GM12878 (cell line): ENCODE measurements at regions not wholly inside any gene's neighbourhood (a gene's known extent, or its start where the extent isn't known, plus 50 kb on each side); places are given as distances from the start of the nearest gene placed in this dataset.

ENCODE experiments used
- ATAC-seq: fragments of 200-7000 bp; cut with Tn5 transposase; 3 replicates; pipeline ENCODE4 v1.9.1; 2020; ENCODE audit warnings: mild to moderate bottlenecking, moderate library complexity
- BruUV-seq: library from RNA; stranded (reverse); fragments of 400-500 nt; replicated peaks from 2 replicates; lab custom pipeline; 2021; lab: Mats Ljungman, UMichigan
- CTCF ChIA-PET: fragments of 300-600 bp; sonication (Branson Sonifier 250); formaldehyde crosslinking; extraction: SDS; loops from one replicate; lab custom pipeline; 2021; ENCODE audit warnings: inconsistent platforms; lab: Yijun Ruan, JAX
- POLR2A ChIA-PET: fragments of 350-600 bp; formaldehyde crosslinking; extraction: SDS; loops from one replicate; lab custom pipeline; 2021; ENCODE audit warnings: inconsistent platforms; lab: Charles Lee
- RAD21 ChIA-PET: fragments of 300-600 bp; sonication (Branson Sonifier 250); formaldehyde crosslinking; loops from one replicate; lab custom pipeline; 2023; ENCODE audit warnings: antibody characterized with exemption; ENCODE audit not compliant: unreplicated experiment; lab: Charles Lee
- SMC1A ChIA-PET: fragments of 300-600 bp; sonication (Branson Sonifier 250); formaldehyde crosslinking; loops from one replicate; lab custom pipeline; 2023; ENCODE audit not compliant: unreplicated experiment, uncharacterized antibody; lab: Charles Lee
- DNase-seq: peaks from one replicate; pipeline ENCODE4 v3.0.0-alpha.2; 2011; ENCODE audit warnings: low read depth, low spot score
- FAIRE-seq: peaks from 3 replicates; lab custom pipeline; 2011; peaks lifted over from hg19 to GRCh38; lab: Jason Lieb, UNC
- H2AFZ ChIP-seq: 2 replicates; pipeline ENCODE4 v1.6.0; 2011; ENCODE audit warnings: low read depth, low read length, control low read depth; ENCODE audit not compliant: control insufficient read depth
- H3K27ac ChIP-seq: 2 replicates; pipeline ENCODE4 v1.5.1; 2011; ENCODE audit warnings: control low read depth; ENCODE audit not compliant: control insufficient read depth, insufficient read depth
- H3K27me3 ChIP-seq, 2 experiments: replicated peaks in 1 of 2; 2 replicates each; pipeline versions ENCODE4 v1.6.0 to v1.6.1; 2011; ENCODE audit warnings: low read length in 1 of 2; ENCODE audit not compliant: control insufficient read depth in 2 of 2, insufficient read depth in 2 of 2
- H3K36me3 ChIP-seq, 2 experiments: 2 replicates each; pipeline ENCODE4 v1.5.1; 2011; ENCODE audit warnings: low read length in 1 of 2; ENCODE audit not compliant: control insufficient read depth in 2 of 2, insufficient read depth in 2 of 2
- H3K4me1 ChIP-seq: 2 replicates; pipeline ENCODE4 v1.6.1; 2011; ENCODE audit warnings: mild to moderate bottlenecking, low read length, moderate library complexity, mixed read lengths; ENCODE audit not compliant: control insufficient read depth, insufficient read depth
- H3K4me2 ChIP-seq: 2 replicates; pipeline ENCODE4 v1.6.0; 2011; ENCODE audit warnings: control low read depth; ENCODE audit not compliant: control insufficient read depth, insufficient read depth
- H3K4me3 ChIP-seq: fragments of 200-600 bp; sonication (generic); 2 replicates; pipeline ENCODE4 v1.5.1; 2016
- H3K79me2 ChIP-seq: 2 replicates; pipeline ENCODE4 v1.6.0; 2011; ENCODE audit warnings: low read length; ENCODE audit not compliant: control insufficient read depth, insufficient read depth
- H3K9ac ChIP-seq: 2 replicates; pipeline ENCODE4 v1.8.0; 2011; ENCODE audit warnings: low read length, control low read depth, mixed read lengths; ENCODE audit not compliant: control insufficient read depth, insufficient read depth
- H3K9me3 ChIP-seq: replicated peaks from 3 replicates; pipeline ENCODE4 v1.5.1; 2011; ENCODE audit warnings: mild to moderate bottlenecking, low read length; ENCODE audit not compliant: control insufficient read depth, insufficient read depth
- H4K20me1 ChIP-seq: 2 replicates; pipeline ENCODE4 v1.6.0; 2011; ENCODE audit not compliant: control insufficient read depth, insufficient read depth
- CBX5 ChIP-seq: sonication (generic); IDR thresholded peaks from 2 replicates; pipeline ENCODE4 v1.6.1; 2016; ENCODE audit warnings: low read depth, moderate library complexity, mild to moderate bottlenecking, inconsistent platforms
- CHD1 ChIP-seq: IDR thresholded peaks from 2 replicates; pipeline ENCODE4 v1.6.1; 2012; ENCODE audit warnings: low read depth, low read length, improper control_type of control experiment
- ESRRA ChIP-seq: IDR thresholded peaks from 2 replicates; pipeline ENCODE4 v1.6.1; 2012; ENCODE audit warnings: mild to moderate bottlenecking, low read length, improper control_type of control experiment
- EZH2 ChIP-seq: IDR thresholded peaks from 2 replicates; pipeline ENCODE4 v1.6.1; 2012; ENCODE audit warnings: low read depth, mild to moderate bottlenecking, control low read depth, inconsistent platforms, low read length, borderline replicate concordance; ENCODE audit not compliant: control insufficient read depth
- HDGF ChIP-seq: fragments of 450-650 bp; IDR thresholded peaks from 2 replicates; pipeline ENCODE4 v1.6.1; 2016; ENCODE audit warnings: antibody characterized with exemption
- IKZF2 ChIP-seq, 2 experiments: fragments of 450-650 bp; IDR thresholded peaks; 2 replicates each; pipeline ENCODE4 v1.6.1; 2017; ENCODE audit warnings: mild to moderate bottlenecking in 2 of 2, moderate library complexity in 2 of 2
- IRF5 ChIP-seq: fragments of 450-650 bp; IDR thresholded peaks from 2 replicates; pipeline ENCODE4 v1.6.1; 2017; ENCODE audit warnings: borderline replicate concordance
- KLF5 ChIP-seq: fragments of 450-650 bp; IDR thresholded peaks from 2 replicates; pipeline ENCODE4 v1.6.1; 2014; ENCODE audit warnings: mild to moderate bottlenecking; ENCODE audit not compliant: partially characterized antibody
- MTA3 ChIP-seq: IDR thresholded peaks from 2 replicates; pipeline ENCODE4 v1.6.1; 2012; ENCODE audit warnings: low read length, inconsistent platforms, borderline replicate concordance
- RAD51 ChIP-seq: fragments of 450-650 bp; IDR thresholded peaks from 2 replicates; pipeline ENCODE4 v1.6.1; 2016; ENCODE audit warnings: moderate library complexity, mild to moderate bottlenecking, inconsistent platforms
- RELA ChIP-seq: fragments of 450-650 bp; IDR thresholded peaks from 2 replicates; pipeline ENCODE4 v1.8.0; 2014; ENCODE audit warnings: borderline replicate concordance; ENCODE audit not compliant: partially characterized antibody
- RELB ChIP-seq: fragments of 450-650 bp; IDR thresholded peaks from 2 replicates; pipeline ENCODE4 v1.6.1; 2017; ENCODE audit warnings: low read depth, mild to moderate bottlenecking, moderate library complexity
- SIN3A ChIP-seq: IDR thresholded peaks from 2 replicates; pipeline ENCODE4 v1.6.1; 2012; ENCODE audit warnings: low read depth, low read length, improper control_type of control experiment
- STAT3 ChIP-seq: IDR thresholded peaks from 2 replicates; pipeline ENCODE4 v1.6.1; 2011; ENCODE audit warnings: low read depth, low read length, improper control_type of control experiment
- TARDBP ChIP-seq: IDR thresholded peaks from 2 replicates; pipeline ENCODE4 v1.6.1; 2016; ENCODE audit warnings: borderline replicate concordance
- TBL1XR1 ChIP-seq: IDR thresholded peaks from 2 replicates; pipeline ENCODE4 v1.6.1; 2012; ENCODE audit warnings: low read depth, low read length, improper control_type of control experiment
- TCF7 ChIP-seq: IDR thresholded peaks from 2 replicates; pipeline ENCODE4 v1.6.1; 2014; ENCODE audit warnings: antibody characterized with exemption, borderline replicate concordance
- WGBS: methylation state at CpG from one replicate; pipeline ENCODE4 v1.1.6; 2016; ENCODE audit warnings: low lambda C conversion rate; ENCODE audit not compliant: insufficient replicate concordance, insufficient coverage; ENCODE audit errors: missing lambda C conversion rate; 5-methylcytosine and 5-hydroxymethylcytosine counted together
- in situ Hi-C: fragments of 300-500 bp; cut with MboI; formaldehyde crosslinking; loops from 9 replicates; pipeline ENCODE4 v1.14.3; 2018; ENCODE audit warnings: mixed read lengths
- intact Hi-C: fragments of 100-400 bp; cut with micrococcal nuclease; formaldehyde crosslinking; loops from one replicate; pipeline ENCODE4 v1.14.2; 2022; ENCODE audit not compliant: unreplicated experiment
- TF ChIP-seq, protein P1 (sequence below): fragments of 450-650 bp; IDR thresholded peaks from 2 replicates; pipeline ENCODE4 v1.6.1; 2014; ENCODE audit warnings: mild to moderate bottlenecking
- TF ChIP-seq, protein P2 (sequence below): fragments of 450-650 bp; formaldehyde crosslinking; IDR thresholded peaks from 2 replicates; pipeline ENCODE4 v1.5.0; 2022; ENCODE audit warnings: mild to moderate bottlenecking, missing genetic modification characterization

- TF ChIP-seq, protein P1, sequence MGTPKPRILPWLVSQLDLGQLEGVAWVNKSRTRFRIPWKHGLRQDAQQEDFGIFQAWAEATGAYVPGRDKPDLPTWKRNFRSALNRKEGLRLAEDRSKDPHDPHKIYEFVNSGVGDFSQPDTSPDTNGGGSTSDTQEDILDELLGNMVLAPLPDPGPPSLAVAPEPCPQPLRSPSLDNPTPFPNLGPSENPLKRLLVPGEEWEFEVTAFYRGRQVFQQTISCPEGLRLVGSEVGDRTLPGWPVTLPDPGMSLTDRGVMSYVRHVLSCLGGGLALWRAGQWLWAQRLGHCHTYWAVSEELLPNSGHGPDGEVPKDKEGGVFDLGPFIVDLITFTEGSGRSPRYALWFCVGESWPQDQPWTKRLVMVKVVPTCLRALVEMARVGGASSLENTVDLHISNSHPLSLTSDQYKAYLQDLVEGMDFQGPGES: no peak
- no peak for TF ChIP-seq IKZF2 (IDR thresholded peaks at IDR 0.05)
- no peak for TF ChIP-seq CBX5
- no peak for TF ChIP-seq TBL1XR1
- no peak for TF ChIP-seq HDGF
- no peak for TF ChIP-seq SIN3A
- TF ChIP-seq ESRRA: no peak
- TF ChIP-seq EZH2: no peak
- TF ChIP-seq CHD1: no peak
Measured at GRCh38 chr3:82194870-82195269, 433.4 kb upstream of the GBE1 start (continued).

- BruUV-seq: no TSS peak
- in situ Hi-C loops (no loop called here), intact Hi-C loops (no loop called here)
- ATAC-seq: no peak
- Histone ChIP-seq H3K4me1 (no peaks in the 10 kb centered on the region), H3K4me3 (no peak overlapping the region), H3K27me3 (no peaks in the 10 kb centered on the region), H3K9ac (no peak overlapping the region), H2AFZ (no peak overlapping the region), H3K4me2 (no peak overlapping the region), H3K36me3 (no peaks in the 10 kb centered on the region), H3K79me2 (no peaks in the 10 kb centered on the region), H3K27ac (no peak overlapping the region), H3K9me3 (no peaks in the 10 kb centered on the region), H4K20me1 (no peaks in the 10 kb centered on the region)
- DNase-seq: no peak
- ChIA-PET SMC1A (no interaction called here), RAD21 (no interaction called here), POLR2A (no interaction called here), CTCF (no interaction called here)
- 27% methylated on average over 7 of the region's 7 CpGs for WGBS
- no peak for FAIRE-seq
- no peak for TF ChIP-seq RAD51
- no peak for TF ChIP-seq KLF5
- TF ChIP-seq TARDBP: no peak
- TF ChIP-seq TCF7: no peak
- TF ChIP-seq, protein P2, sequence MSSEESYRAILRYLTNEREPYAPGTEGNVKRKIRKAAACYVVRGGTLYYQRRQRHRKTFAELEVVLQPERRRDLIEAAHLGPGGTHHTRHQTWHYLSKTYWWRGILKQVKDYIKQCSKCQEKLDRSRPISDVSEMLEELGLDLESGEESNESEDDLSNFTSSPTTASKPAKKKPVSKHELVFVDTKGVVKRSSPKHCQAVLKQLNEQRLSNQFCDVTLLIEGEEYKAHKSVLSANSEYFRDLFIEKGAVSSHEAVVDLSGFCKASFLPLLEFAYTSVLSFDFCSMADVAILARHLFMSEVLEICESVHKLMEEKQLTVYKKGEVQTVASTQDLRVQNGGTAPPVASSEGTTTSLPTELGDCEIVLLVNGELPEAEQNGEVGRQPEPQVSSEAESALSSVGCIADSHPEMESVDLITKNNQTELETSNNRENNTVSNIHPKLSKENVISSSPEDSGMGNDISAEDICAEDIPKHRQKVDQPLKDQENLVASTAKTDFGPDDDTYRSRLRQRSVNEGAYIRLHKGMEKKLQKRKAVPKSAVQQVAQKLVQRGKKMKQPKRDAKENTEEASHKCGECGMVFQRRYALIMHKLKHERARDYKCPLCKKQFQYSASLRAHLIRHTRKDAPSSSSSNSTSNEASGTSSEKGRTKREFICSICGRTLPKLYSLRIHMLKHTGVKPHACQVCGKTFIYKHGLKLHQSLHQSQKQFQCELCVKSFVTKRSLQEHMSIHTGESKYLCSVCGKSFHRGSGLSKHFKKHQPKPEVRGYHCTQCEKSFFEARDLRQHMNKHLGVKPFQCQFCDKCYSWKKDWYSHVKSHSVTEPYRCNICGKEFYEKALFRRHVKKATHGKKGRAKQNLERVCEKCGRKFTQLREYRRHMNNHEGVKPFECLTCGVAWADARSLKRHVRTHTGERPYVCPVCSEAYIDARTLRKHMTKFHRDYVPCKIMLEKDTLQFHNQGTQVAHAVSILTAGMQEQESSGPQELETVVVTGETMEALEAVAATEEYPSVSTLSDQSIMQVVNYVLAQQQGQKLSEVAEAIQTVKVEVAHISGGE (CRISPR knock-in tag): no peak
- TF ChIP-seq IRF5: no peak
- TF ChIP-seq MTA3: no peak
- TF ChIP-seq STAT3: no peak
- TF ChIP-seq IKZF2 (IDR thresholded peaks at IDR 0.05): no peak
- no peak for TF ChIP-seq RELB
- no peak for TF ChIP-seq RELA
Measured at GRCh38 chr3:82186017-82186416, 424.6 kb upstream of the GBE1 start.
